GM23248 (cell line): ENCODE measurements at regions not wholly inside any gene's neighbourhood (a gene's known extent, or its start where the extent isn't known, plus 50 kb on each side); places are given as distances from the start of the nearest gene placed in this dataset.

Source experiments
- EZH2 ChIP-seq: fragments of 200-600 bp; sonication (generic); IDR thresholded peaks from 2 replicates; pipeline ENCODE4 v1.6.1; 2018; ENCODE audit warnings: antibody characterized with exemption, mild to moderate bottlenecking; ENCODE audit not compliant: insufficient read depth, poor library complexity, severe bottlenecking
- EZH2phosphoT487 ChIP-seq: fragments of 200-600 bp; sonication (generic); IDR thresholded peaks from 2 replicates; pipeline ENCODE4 v1.6.1; 2018; ENCODE audit warnings: antibody characterized with exemption, moderate library complexity, mild to moderate bottlenecking, low read depth; ENCODE audit not compliant: insufficient read depth

DNA sequence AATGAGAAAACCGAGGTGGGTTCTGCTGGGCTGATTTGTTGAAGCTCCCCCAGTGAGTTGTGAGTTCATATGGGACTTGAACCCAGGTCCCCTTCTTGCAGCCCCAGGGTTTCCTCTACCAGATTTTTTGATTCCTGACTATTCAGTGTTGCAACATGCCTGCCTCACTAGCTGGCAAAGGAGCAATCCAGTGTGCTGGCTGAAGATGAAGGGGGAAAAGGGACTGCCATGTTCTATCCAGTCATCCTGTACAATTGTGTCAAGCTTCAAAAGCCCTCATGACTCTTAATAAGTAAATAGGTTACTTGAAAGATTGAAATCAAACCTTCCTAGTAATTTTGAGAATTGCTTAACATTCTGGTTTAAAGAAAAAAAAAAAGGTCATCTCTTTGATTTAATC, 211.5 kb upstream of the TP63 start:
- TF ChIP-seq EZH2phosphoT487 (no peak), EZH2 (no peak)
